ENCODE measurements at regions not wholly inside any gene's neighbourhood (a gene's known extent, or its start where the extent isn't known, plus 50 kb on each side); places are given as distances from the start of the nearest gene placed in this dataset.
"Not testable (repeated sequence)": the region's sequence is repeated elsewhere in the genome, so short reads cannot be mapped to it uniquely, and the experiment has no call there.

GRCh38 chr12:43196268-43196907, 355.6 kb downstream of the ADAMTS20 start:
- H3K4me3 ChIP-seq (ENCODE audit: low read depth, low read length) = no peak overlapping the region
- TF ChIP-seq CTCF (conservative IDR thresholded peaks at IDR 0.05; ENCODE audit: low read depth, low read length) = no peak
- no peak for DNase-seq (ENCODE audit: low read depth)

- not testable (repeated sequence) for H3K4me3 ChIP-seq (ENCODE audit: low read depth, low read length); DNase-seq (ENCODE audit: low read depth)
Observed at GRCh38 chr12:43193096-43193495, 358.9 kb downstream of the ADAMTS20 start.

GRCh38 chr12:43192442-43192841, 359.6 kb downstream of the ADAMTS20 start:
- DNase-seq (ENCODE audit: low read depth); H3K4me3 ChIP-seq (ENCODE audit: low read depth, low read length): not testable (repeated sequence)

- DNase-seq (ENCODE audit: low read depth) = no peak
- TF ChIP-seq CTCF (conservative IDR thresholded peaks at IDR 0.05; ENCODE audit: low read depth, low read length) = no peak
- no peak overlapping the region for H3K4me3 ChIP-seq (ENCODE audit: low read depth, low read length)
Observed at GRCh38 chr12:43180242-43180641, 371.8 kb downstream of the ADAMTS20 start.

- no peak for DNase-seq (ENCODE audit: low read depth)
- no peak overlapping the region for H3K4me3 ChIP-seq (ENCODE audit: low read depth, low read length)
- no peak for TF ChIP-seq CTCF (conservative IDR thresholded peaks at IDR 0.05; ENCODE audit: low read depth, low read length)
Observed at GRCh38 chr12:43179486-43179885, 372.5 kb downstream of the ADAMTS20 start.

- DNase-seq (ENCODE audit: low read depth) = no peak
- H3K4me3 ChIP-seq (ENCODE audit: low read depth, low read length) = no peak overlapping the region
- no peak for TF ChIP-seq CTCF (conservative IDR thresholded peaks at IDR 0.05; ENCODE audit: low read depth, low read length)
Observed at GRCh38 chr12:43177276-43177675, 374.7 kb downstream of the ADAMTS20 start.

- no peak overlapping the region for H3K4me3 ChIP-seq (ENCODE audit: low read depth, low read length)
- no peak for DNase-seq (ENCODE audit: low read depth)
- TF ChIP-seq CTCF (conservative IDR thresholded peaks at IDR 0.05; ENCODE audit: low read depth, low read length) = no peak
Observed at GRCh38 chr12:43169115-43169681, 382.8 kb downstream of the ADAMTS20 start.

- no peak for DNase-seq (ENCODE audit: low read depth)
- TF ChIP-seq CTCF (conservative IDR thresholded peaks at IDR 0.05; ENCODE audit: low read depth, low read length) = no peak
- H3K4me3 ChIP-seq (ENCODE audit: low read depth, low read length) = no peak overlapping the region
Observed at GRCh38 chr12:43167691-43168090, 384.3 kb downstream of the ADAMTS20 start.
